ENCODE measurements at regions not wholly inside any gene's neighbourhood (a gene's known extent, or its start where the extent isn't known, plus 50 kb on each side); places are given as distances from the start of the nearest gene placed in this dataset.
"Not testable (repeated sequence)": the region's sequence is repeated elsewhere in the genome, so short reads cannot be mapped to it uniquely, and the experiment has no call there.

- no peak for DNase-seq (ENCODE audit: low spot score)
These were observed 138.6 kb upstream of the FAM78B start for GRCh38 chr1:166305371-166305770.

- no peak for DNase-seq (ENCODE audit: low spot score)
These were observed 140.7 kb upstream of the FAM78B start for GRCh38 chr1:166307261-166308188.

- DNase-seq (ENCODE audit: low spot score), result not testable (repeated sequence)
These were observed 149.5 kb upstream of the FAM78B start for GRCh38 chr1:166316306-166316705.

- DNase-seq (ENCODE audit: low spot score), result no peak
These were observed 155.7 kb upstream of the FAM78B start for GRCh38 chr1:166322470-166322869.

GRCh38 chr1:166327886-166328285 lies 161.1 kb upstream of the FAM78B start:
- DNase-seq (ENCODE audit: low spot score), result no peak

- no peak for DNase-seq (ENCODE audit: low spot score)
These were observed 162.2 kb upstream of the FAM78B start for GRCh38 chr1:166328956-166329355.

- no peak for DNase-seq (ENCODE audit: low spot score)
These were observed 163.3 kb upstream of the FAM78B start for GRCh38 chr1:166330096-166330495.

DNA sequence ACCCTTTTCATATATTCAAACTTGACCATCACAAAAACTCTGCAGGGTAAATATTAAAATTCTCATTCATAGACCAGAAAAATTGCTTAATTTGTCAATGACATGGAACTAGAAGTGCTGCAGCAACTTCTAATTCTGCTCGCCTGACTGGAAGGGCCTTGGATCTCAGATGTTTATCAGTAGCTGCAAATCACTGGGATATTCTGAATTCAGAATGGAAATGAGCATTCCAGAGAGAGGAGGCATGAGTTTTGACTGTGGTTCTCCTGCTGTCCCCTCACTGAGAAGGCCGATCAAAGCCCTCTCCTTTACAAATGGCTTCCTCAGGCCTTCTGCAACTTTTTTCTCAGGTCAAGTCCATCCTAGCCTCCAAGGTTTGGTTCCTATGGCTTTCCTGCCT lies 171.3 kb upstream of the FAM78B start:
- no peak for DNase-seq (ENCODE audit: low spot score)

GRCh38 chr1:166340709-166341108 lies 173.9 kb upstream of the FAM78B start:
- no peak for DNase-seq (ENCODE audit: low spot score)

- no peak for DNase-seq (ENCODE audit: low spot score)
These were observed 176.5 kb upstream of the FAM78B start for GRCh38 chr1:166343276-166343675.

GRCh38 chr1:166350490-166350889 lies 183.7 kb upstream of the FAM78B start:
- DNase-seq (ENCODE audit: low spot score), result no peak

- DNase-seq (ENCODE audit: low spot score), result no peak
These were observed 184.9 kb upstream of the FAM78B start for GRCh38 chr1:166351676-166352075.

- DNase-seq (ENCODE audit: low spot score), result no peak
These were observed 186.4 kb upstream of the FAM78B start for GRCh38 chr1:166353213-166353612.

GRCh38 chr1:166354406-166354805 lies 187.6 kb upstream of the FAM78B start:
- no peak for DNase-seq (ENCODE audit: low spot score)

GRCh38 chr1:166365081-166365480 lies 198.3 kb upstream of the FAM78B start:
- no peak for DNase-seq (ENCODE audit: low spot score)

- no peak for DNase-seq (ENCODE audit: low spot score)
These were observed 201.2 kb upstream of the FAM78B start for GRCh38 chr1:166368030-166368429.

- no peak for DNase-seq (ENCODE audit: low spot score)
These were observed 211.1 kb upstream of the FAM78B start for GRCh38 chr1:166377896-166378295.

- no peak for DNase-seq (ENCODE audit: low spot score)
These were observed 212.0 kb upstream of the FAM78B start for GRCh38 chr1:166378805-166379204.

- no peak for DNase-seq (ENCODE audit: low spot score)
These were observed 212.6 kb upstream of the FAM78B start for GRCh38 chr1:166379447-166379846.

DNA sequence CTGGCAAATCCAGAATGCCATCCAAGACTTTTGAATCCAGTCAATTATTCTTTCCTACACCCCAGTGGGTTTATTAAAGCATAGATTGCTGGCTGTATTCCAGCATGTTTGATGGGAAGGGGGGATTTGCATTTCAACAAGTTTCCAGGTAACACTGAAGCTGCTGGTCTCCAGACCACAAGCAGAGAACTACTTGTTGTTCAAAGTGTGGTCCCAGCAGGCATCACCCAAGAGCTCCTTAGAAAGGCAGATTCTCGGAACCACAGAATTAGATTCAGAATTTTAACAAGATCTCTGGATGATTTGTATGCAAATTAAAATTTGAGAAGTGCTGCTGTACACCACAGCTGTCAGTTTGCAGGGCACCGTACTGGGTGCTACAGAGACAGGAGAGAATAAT lies 216.3 kb upstream of the FAM78B start:
- no peak for DNase-seq (ENCODE audit: low spot score)

DNA sequence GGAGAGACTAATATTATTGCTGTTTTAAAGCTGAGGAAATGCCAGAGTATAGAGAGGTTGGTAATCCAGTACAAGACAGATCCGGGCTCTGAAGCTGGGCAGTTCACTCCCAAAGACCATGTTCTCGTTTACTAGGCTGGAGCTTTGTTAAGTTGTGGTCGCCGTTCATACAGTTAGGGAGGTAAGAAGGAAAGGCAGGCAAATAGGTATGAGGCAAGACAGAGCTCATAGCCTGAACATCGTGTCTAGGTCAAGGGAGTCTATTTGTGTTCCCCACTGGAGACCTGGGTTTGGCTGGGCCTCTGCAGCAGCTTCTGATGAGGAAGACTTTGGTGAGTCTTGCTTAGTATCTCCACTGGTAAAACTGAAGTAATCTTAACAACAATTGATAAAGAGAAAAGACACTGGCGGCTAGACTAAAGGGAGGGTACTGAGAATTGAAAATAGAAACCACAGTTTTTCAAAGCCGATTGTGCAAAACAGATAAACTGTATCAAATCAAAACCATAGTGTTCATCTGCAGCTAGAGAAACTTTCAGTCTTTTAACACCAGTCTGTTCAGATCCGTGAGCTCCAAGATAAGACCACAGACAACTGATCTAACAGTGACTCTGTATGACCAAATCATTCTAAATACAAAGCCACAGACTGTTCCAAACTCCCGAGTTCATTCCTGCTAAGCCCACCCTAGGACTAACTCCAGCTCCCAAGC lies 217.0 kb upstream of the FAM78B start:
- DNase-seq (ENCODE audit: low spot score), result no peak

GRCh38 chr1:166384948-166385347 lies 218.1 kb upstream of the FAM78B start:
- no peak for DNase-seq (ENCODE audit: low spot score)

GRCh38 chr1:166390366-166391033 lies 223.7 kb upstream of the FAM78B start:
- DNase-seq (ENCODE audit: low spot score), result no peak
